Mesendoderm (in vitro differentiated cells): ENCODE measurements at regions not wholly inside any gene's neighbourhood (a gene's known extent, or its start where the extent isn't known, plus 50 kb on each side); places are given as distances from the start of the nearest gene placed in this dataset.
A peak's percentile ranks its signal among the peaks of the same experiment; 100 is the strongest.

Source experiments
- DNase-seq: peaks from one replicate; pipeline ENCODE4 v3.0.0; 2013
- H2AK5ac ChIP-seq: 2 replicates; pipeline ENCODE4 v1.6.1; 2013; ENCODE audit warnings: low read length, inconsistent platforms
- H2BK120ac ChIP-seq: 2 replicates; pipeline ENCODE4 v1.6.1; 2013; ENCODE audit warnings: low read depth, mild to moderate bottlenecking, low read length, moderate library complexity, mixed read lengths
- H2BK15ac ChIP-seq: replicated peaks from 2 replicates; pipeline ENCODE4 v1.6.1; 2013; ENCODE audit warnings: low read depth, mild to moderate bottlenecking, moderate library complexity
- H2BK5ac ChIP-seq: 2 replicates; pipeline ENCODE4 v1.6.1; 2013; ENCODE audit warnings: low read length, inconsistent platforms
- H3K18ac ChIP-seq: 2 replicates; pipeline ENCODE4 v1.6.1; 2013; ENCODE audit warnings: mild to moderate bottlenecking, low read length, mixed read lengths
- H3K23ac ChIP-seq: one replicate; pipeline ENCODE4 v1.6.1; 2013; ENCODE audit warnings: low read length
- H3K27ac ChIP-seq: 2 replicates; pipeline ENCODE4 v1.5.1; 2013; ENCODE audit warnings: low read depth, mild to moderate bottlenecking, inconsistent platforms, low read length, moderate library complexity
- H3K27me3 ChIP-seq: 2 replicates; pipeline ENCODE4 v1.6.1; 2013; ENCODE audit warnings: low read length, control low read depth, mild to moderate bottlenecking, inconsistent platforms; ENCODE audit not compliant: insufficient read depth, poor library complexity
- H3K36me3 ChIP-seq: 2 replicates; pipeline ENCODE4 v1.6.1; 2013; ENCODE audit warnings: low read length, inconsistent platforms; ENCODE audit not compliant: control insufficient read depth, insufficient read depth
- H3K4ac ChIP-seq: one replicate; pipeline ENCODE4 v1.6.1; 2013; ENCODE audit warnings: low read depth, mild to moderate bottlenecking, low read length, moderate library complexity
- H3K4me1 ChIP-seq: 2 replicates; pipeline ENCODE4 v1.6.1; 2013; ENCODE audit warnings: low read depth, low read length, inconsistent platforms; ENCODE audit not compliant: control insufficient read depth
- H3K4me2 ChIP-seq: 2 replicates; pipeline ENCODE4 v1.6.1; 2013; ENCODE audit warnings: low read length
- H3K4me3 ChIP-seq: 2 replicates; pipeline ENCODE4 v1.5.1; 2013; ENCODE audit warnings: mild to moderate bottlenecking, low read length
- H3K56ac ChIP-seq: one replicate; pipeline ENCODE4 v1.6.1; 2013; ENCODE audit warnings: low read length
- H3K79me1 ChIP-seq: 2 replicates; pipeline ENCODE4 v1.6.1; 2013; ENCODE audit warnings: low read length, inconsistent platforms
- H3K79me2 ChIP-seq: 2 replicates; pipeline ENCODE4 v1.6.1; 2013; ENCODE audit warnings: mild to moderate bottlenecking, low read length; ENCODE audit not compliant: control insufficient read depth, insufficient read depth
- H3K9ac ChIP-seq: 2 replicates; pipeline ENCODE4 v1.6.1; 2013; ENCODE audit warnings: low read length, inconsistent platforms
- H4K5ac ChIP-seq: one replicate; pipeline ENCODE4 v1.6.1; 2013; ENCODE audit warnings: low read length
- H4K8ac ChIP-seq: one replicate; pipeline ENCODE4 v1.6.1; 2013; ENCODE audit warnings: low read depth, mild to moderate bottlenecking, control low read depth, low read length, moderate library complexity
- WGBS: extraction: QIAGEN DNeasy Blood & Tissue Kit; methylation state at CpG from one replicate; pipeline ENCODE4 v1.1.7; 2013; ENCODE audit warnings: low lambda C conversion rate, missing lambda C conversion rate; ENCODE audit not compliant: insufficient coverage; ENCODE audit errors: extremely low coverage; 5-methylcytosine and 5-hydroxymethylcytosine counted together

DNA sequence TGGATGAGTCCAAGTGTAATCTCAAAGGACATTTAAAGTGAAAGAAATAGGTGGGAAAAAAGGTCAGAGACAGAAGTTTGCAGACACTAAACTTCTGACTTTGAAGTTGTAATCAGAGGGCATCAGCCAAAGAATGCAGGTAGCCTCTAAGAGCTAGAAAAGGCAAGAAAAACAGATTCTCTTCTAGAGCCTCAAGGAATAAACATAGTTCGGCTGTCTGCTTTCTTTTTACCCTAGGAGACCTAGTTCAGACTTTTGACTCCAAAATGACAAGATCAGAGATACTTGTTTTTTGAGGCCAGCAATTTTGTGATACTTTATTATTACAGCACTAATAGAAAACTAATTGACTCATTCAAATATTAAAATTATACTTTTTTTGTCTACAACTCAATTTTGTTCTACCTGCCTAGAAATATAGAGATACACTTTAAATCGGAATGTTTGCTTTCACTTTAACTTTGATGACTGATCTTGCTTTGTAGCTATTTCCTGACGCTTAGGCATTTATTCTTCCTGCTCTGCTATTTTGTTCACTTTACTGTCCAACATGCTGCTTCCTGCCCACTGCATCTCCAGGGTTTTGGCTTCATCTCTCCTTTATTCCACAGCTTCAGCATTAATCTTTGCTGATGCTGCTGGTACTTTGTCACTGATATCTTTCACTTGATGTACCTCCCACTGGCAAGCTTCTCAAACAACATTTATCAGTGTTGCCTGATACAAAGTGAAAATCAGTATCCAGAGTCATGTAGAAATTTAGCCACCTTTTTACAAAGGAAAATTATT, 272.5 kb downstream of the DSEL start:
- no peaks in the 10 kb centered on the region for H3K4me1 ChIP-seq
- no peaks in the 10 kb centered on the region for H3K27me3 ChIP-seq
- no peak overlapping the region for H3K4me3 ChIP-seq
- H2AK5ac ChIP-seq, result no peak overlapping the region
- no peak overlapping the region for H3K56ac ChIP-seq
- H2BK5ac ChIP-seq, result no peak overlapping the region
- H2BK15ac ChIP-seq, result no peak overlapping the region
- H3K36me3 ChIP-seq, result no peaks in the 10 kb centered on the region
- H3K4me2 ChIP-seq, result no peak overlapping the region
- no peak overlapping the region for H3K23ac ChIP-seq
- no peaks in the 10 kb centered on the region for H3K79me1 ChIP-seq
- DNase-seq, result no peak
- H4K5ac ChIP-seq, result no peak overlapping the region
- H3K27ac ChIP-seq, result no peak overlapping the region
- H3K9ac ChIP-seq, result no peak overlapping the region
- WGBS, result no CpG with 5 or more reads among the region's 3 CpGs
- no peak overlapping the region for H3K18ac ChIP-seq
- H3K79me2 ChIP-seq, result no peaks in the 10 kb centered on the region
- H4K8ac ChIP-seq, result no peak overlapping the region
- no peak overlapping the region for H2BK120ac ChIP-seq
- H3K4ac ChIP-seq, result no peak overlapping the region

DNA sequence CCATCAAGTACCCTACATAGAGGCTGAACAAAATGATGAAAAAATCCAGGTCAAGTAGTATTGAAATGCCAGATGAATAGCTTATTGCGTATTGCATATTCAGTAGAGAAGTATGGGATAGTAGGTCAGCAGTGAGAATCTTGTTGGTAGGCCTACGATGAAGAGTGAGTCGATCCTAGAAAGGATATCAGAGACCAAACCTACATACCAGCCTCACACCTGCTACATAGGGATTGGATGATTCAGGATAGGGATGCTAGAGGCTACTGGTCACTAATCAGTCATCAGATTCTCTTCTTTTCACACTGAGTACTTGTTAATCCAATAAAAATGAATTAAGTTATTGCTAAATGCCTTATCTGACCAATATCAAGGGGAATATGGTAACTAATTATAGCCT, 274.5 kb downstream of the DSEL start:
- Histone ChIP-seq H3K4me3 (no peak overlapping the region), H2BK120ac (no peak overlapping the region), H3K18ac (no peak overlapping the region), H3K27me3 (no peaks in the 10 kb centered on the region), H2AK5ac (no peak overlapping the region), H3K4me2 (no peak overlapping the region), H3K36me3 (no peaks in the 10 kb centered on the region), H3K56ac (no peak overlapping the region), H3K79me1 (no peaks in the 10 kb centered on the region), H4K8ac (no peak overlapping the region), H3K27ac (no peak overlapping the region), H2BK15ac (no peak overlapping the region), H2BK5ac (no peak overlapping the region), H3K4ac (no peak overlapping the region), H3K9ac (no peak overlapping the region), H4K5ac (no peak overlapping the region), H3K23ac (no peak overlapping the region), H3K79me2 (no peaks in the 10 kb centered on the region), H3K4me1 (no peaks in the 10 kb centered on the region)
- WGBS, result no CpG with 5 or more reads among the region's 3 CpGs
- DNase-seq, result no peak

DNA sequence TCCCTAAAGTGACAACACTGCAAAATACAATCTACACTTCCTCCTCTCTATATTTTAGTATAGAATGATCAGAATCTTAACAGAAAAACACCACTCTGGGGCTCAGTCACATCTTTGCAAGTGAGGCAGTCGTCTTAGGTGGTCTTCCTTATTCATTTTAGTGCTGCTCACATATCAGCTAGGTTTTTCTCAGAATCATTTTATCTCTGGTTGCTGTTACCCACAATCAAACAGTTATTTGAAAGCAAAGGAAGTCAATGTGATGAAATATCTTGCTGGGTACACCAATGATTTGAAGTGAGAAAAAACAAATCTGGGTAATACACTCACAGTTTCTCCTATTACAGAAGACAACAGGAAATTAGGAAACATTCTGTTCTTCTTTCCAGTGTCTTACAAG, 275.2 kb downstream of the DSEL start:
- H2BK5ac ChIP-seq, result no peak overlapping the region
- H3K18ac ChIP-seq, result no peak overlapping the region
- no peak overlapping the region for H2BK15ac ChIP-seq
- H3K79me1 ChIP-seq, result no peaks in the 10 kb centered on the region
- H3K27ac ChIP-seq, result no peak overlapping the region
- H4K5ac ChIP-seq, result no peak overlapping the region
- H3K36me3 ChIP-seq, result no peaks in the 10 kb centered on the region
- H4K8ac ChIP-seq, result no peak overlapping the region
- H3K9ac ChIP-seq, result no peak overlapping the region
- H2AK5ac ChIP-seq, result no peak overlapping the region
- no peak overlapping the region for H3K4ac ChIP-seq
- no peak overlapping the region for H3K4me3 ChIP-seq
- no peaks in the 10 kb centered on the region for H3K27me3 ChIP-seq
- no peak for DNase-seq
- no peaks in the 10 kb centered on the region for H3K4me1 ChIP-seq
- no peak overlapping the region for H3K56ac ChIP-seq
- H2BK120ac ChIP-seq, result no peak overlapping the region
- H3K4me2 ChIP-seq, result no peak overlapping the region
- H3K23ac ChIP-seq, result no peak overlapping the region
- H3K79me2 ChIP-seq, result no peaks in the 10 kb centered on the region
- no CpG with 5 or more reads among the region's 1 CpG for WGBS

DNA sequence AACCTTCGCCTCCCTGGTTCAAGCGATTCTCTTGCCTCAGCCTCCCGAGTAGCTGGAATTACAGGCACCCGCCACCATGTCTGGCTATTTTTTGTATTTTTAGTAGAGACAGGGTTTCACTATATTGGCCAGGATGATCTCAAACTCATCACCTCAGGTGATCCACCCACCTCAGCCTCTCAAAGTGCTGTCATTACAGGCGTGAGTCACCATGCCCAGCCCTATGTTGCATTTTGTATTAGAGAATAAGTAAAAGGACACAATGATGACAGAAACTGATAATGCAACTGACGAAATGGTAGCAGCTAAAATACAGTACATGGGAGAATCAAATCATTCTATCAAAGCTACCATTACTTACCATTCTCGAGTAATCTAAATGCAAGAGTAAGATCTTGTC, 276.7 kb downstream of the DSEL start:
- Histone ChIP-seq H3K4me2 (no peak overlapping the region), H3K4ac (no peak overlapping the region), H4K8ac (no peak overlapping the region), H3K18ac (no peak overlapping the region), H2BK15ac (no peak overlapping the region), H3K79me2 (no peaks in the 10 kb centered on the region), H3K4me1 (no peaks in the 10 kb centered on the region), H2BK120ac (no peak overlapping the region), H3K79me1 (no peaks in the 10 kb centered on the region), H3K9ac (no peak overlapping the region), H2AK5ac (no peak overlapping the region), H3K23ac (no peak overlapping the region), H2BK5ac (no peak overlapping the region), H3K4me3 (no peak overlapping the region), H3K56ac (no peak overlapping the region), H3K27me3 (no peaks in the 10 kb centered on the region), H4K5ac (no peak overlapping the region), H3K27ac (no peak overlapping the region), H3K36me3 (no peaks in the 10 kb centered on the region)
- no peak for DNase-seq
- WGBS, result no CpG with 5 or more reads among the region's 7 CpGs

DNA sequence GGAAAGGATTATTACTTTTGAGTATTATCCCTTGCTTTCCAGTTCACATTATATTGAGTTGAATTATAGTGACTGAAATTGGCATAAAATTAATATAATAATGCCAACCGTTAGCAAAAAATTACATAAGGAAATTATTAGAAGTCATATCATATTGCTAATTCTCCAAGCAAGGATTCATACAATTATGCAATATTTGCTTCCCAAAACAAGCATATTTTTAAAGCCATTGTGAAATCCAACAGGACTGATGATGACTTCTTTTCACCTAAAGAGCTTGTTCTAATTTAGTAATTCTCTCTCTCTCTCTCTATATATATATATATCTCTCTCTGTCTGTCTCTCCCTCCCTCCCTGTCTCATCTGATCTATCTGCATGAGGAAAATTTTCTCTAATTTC, 283.5 kb downstream of the DSEL start:
- no peaks in the 10 kb centered on the region for H3K79me2 ChIP-seq
- H2BK15ac ChIP-seq, result no peak overlapping the region
- WGBS, result no CpG with 5 or more reads among the region's 1 CpG
- H3K18ac ChIP-seq, result no peak overlapping the region
- H3K4ac ChIP-seq, result no peak overlapping the region
- no peak overlapping the region for H3K27ac ChIP-seq
- no peak overlapping the region for H4K8ac ChIP-seq
- H3K4me3 ChIP-seq, result no peak overlapping the region
- no peak overlapping the region for H3K56ac ChIP-seq
- H3K79me1 ChIP-seq, result no peaks in the 10 kb centered on the region
- no peak overlapping the region for H2AK5ac ChIP-seq
- H3K23ac ChIP-seq, result no peak overlapping the region
- no peak overlapping the region for H4K5ac ChIP-seq
- DNase-seq, result no peak
- no peaks in the 10 kb centered on the region for H3K36me3 ChIP-seq
- H3K27me3 ChIP-seq, result no peaks in the 10 kb centered on the region
- H3K9ac ChIP-seq, result no peak overlapping the region
- H3K4me1 ChIP-seq, result no peaks in the 10 kb centered on the region
- no peak overlapping the region for H2BK5ac ChIP-seq
- no peak overlapping the region for H3K4me2 ChIP-seq
- no peak overlapping the region for H2BK120ac ChIP-seq

DNA sequence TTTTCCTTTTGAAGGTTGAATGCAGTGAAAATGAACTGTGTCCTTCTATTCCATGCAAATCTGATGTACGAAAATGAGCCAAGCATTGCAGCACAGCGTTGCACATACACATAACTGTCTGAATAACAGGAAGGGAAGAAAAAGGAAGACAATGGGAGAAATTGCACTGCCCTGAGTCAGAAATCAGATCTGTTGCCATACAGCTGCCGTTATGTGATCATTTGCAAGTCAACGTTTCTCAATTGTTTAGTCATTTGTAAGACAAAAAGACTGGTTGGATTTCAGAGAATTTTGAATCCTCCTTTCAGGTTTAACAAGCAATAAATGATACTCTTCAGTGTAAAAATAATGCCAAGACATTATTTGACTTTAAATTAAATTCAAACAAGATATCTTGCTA, 284.1 kb downstream of the DSEL start:
- H3K79me1 ChIP-seq, result no peaks in the 10 kb centered on the region
- no peaks in the 10 kb centered on the region for H3K79me2 ChIP-seq
- H3K4me2 ChIP-seq, result no peak overlapping the region
- DNase-seq, result peak; percentile 4
- no peak overlapping the region for H2BK15ac ChIP-seq
- H2BK120ac ChIP-seq, result no peak overlapping the region
- no peak overlapping the region for H3K4ac ChIP-seq
- H3K4me3 ChIP-seq, result no peak overlapping the region
- no peak overlapping the region for H2BK5ac ChIP-seq
- H4K5ac ChIP-seq, result no peak overlapping the region
- H3K27me3 ChIP-seq, result no peaks in the 10 kb centered on the region
- no peaks in the 10 kb centered on the region for H3K36me3 ChIP-seq
- H3K9ac ChIP-seq, result no peak overlapping the region
- no peak overlapping the region for H3K18ac ChIP-seq
- H4K8ac ChIP-seq, result no peak overlapping the region
- WGBS, result no CpG with 5 or more reads among the region's 4 CpGs
- H2AK5ac ChIP-seq, result no peak overlapping the region
- H3K56ac ChIP-seq, result no peak overlapping the region
- no peak overlapping the region for H3K27ac ChIP-seq
- H3K4me1 ChIP-seq, result no peaks in the 10 kb centered on the region
- H3K23ac ChIP-seq, result no peak overlapping the region
